ENCODE measurements at regions not wholly inside any gene's neighbourhood (a gene's known extent, or its start where the extent isn't known, plus 50 kb on each side); places are given as distances from the start of the nearest gene placed in this dataset.

- TF ChIP-seq, protein P1, sequence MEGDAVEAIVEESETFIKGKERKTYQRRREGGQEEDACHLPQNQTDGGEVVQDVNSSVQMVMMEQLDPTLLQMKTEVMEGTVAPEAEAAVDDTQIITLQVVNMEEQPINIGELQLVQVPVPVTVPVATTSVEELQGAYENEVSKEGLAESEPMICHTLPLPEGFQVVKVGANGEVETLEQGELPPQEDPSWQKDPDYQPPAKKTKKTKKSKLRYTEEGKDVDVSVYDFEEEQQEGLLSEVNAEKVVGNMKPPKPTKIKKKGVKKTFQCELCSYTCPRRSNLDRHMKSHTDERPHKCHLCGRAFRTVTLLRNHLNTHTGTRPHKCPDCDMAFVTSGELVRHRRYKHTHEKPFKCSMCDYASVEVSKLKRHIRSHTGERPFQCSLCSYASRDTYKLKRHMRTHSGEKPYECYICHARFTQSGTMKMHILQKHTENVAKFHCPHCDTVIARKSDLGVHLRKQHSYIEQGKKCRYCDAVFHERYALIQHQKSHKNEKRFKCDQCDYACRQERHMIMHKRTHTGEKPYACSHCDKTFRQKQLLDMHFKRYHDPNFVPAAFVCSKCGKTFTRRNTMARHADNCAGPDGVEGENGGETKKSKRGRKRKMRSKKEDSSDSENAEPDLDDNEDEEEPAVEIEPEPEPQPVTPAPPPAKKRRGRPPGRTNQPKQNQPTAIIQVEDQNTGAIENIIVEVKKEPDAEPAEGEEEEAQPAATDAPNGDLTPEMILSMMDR (IDR thresholded peaks at IDR 0.05; ENCODE audit: unreplicated experiment in 3 of 3) = no peak
- Mint-ChIP-seq H3K4me3 (no peak overlapping the region), H3K4me1 (peaks cover 12% of the 10 kb centered on the region)
These were observed 243.4 kb downstream of the BMP7 start for GRCh38 chr20:57023007-57023406.

DNA sequence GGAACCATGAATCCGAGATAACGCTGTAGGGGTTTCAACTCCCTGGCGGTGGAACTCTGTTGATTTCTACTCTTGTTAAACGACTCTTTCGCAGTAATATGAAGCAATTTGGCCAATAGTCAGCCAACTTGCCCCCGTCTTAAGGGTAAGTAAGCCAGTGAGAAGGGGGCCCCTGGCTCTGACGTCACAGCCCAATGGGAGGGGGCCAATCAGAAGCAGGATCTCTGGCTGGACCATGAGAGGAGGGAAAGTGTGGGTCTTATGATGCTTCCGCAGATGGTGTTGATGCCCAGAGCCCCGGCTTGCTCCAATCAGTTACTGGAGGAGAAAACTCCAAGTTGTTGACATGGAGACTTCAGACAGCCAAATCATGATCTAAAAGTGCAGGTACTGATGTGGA lies 242.4 kb downstream of the BMP7 start:
- TF ChIP-seq, protein P1 (IDR thresholded peaks at IDR 0.05; ENCODE audit: unreplicated experiment in 3 of 3) = no peak
- Mint-ChIP-seq H3K4me1 (peaks cover 12% of the 10 kb centered on the region), H3K27ac (no peak overlapping the region), H3K9me3 (peaks cover 5% of the 10 kb centered on the region), H3K36me3 (ENCODE audit: low read depth) (no peaks in the 10 kb centered on the region), H3K4me3 (no peak overlapping the region), H3K27me3 (ENCODE audit: low read depth) (peaks cover 47% of the 10 kb centered on the region)

More at GRCh38 chr20:57023007-57023406, 243.4 kb downstream of the BMP7 start:
- Mint-ChIP-seq H3K27me3 (ENCODE audit: low read depth) (peaks cover 56% of the 10 kb centered on the region), H3K36me3 (ENCODE audit: low read depth) (no peaks in the 10 kb centered on the region), H3K9me3 (peaks cover 5% of the 10 kb centered on the region), H3K27ac (no peak overlapping the region)

- Mint-ChIP-seq H3K4me3 (no peak overlapping the region), H3K27ac (no peak overlapping the region), H3K4me1 (peaks cover 12% of the 10 kb centered on the region)
These were observed 241.6 kb downstream of the BMP7 start for GRCh38 chr20:57024849-57025248.

GRCh38 chr20:57025261-57025660 lies 241.2 kb downstream of the BMP7 start:
- Mint-ChIP-seq H3K36me3 (ENCODE audit: low read depth) (no peaks in the 10 kb centered on the region), H3K27ac (peak overlapping the region in 1 of 3 experiments; percentile 69), H3K4me1 (peaks cover 12% of the 10 kb centered on the region), H3K4me3 (no peak overlapping the region), H3K9me3 (peaks cover 5% of the 10 kb centered on the region), H3K27me3 (ENCODE audit: low read depth) (peaks cover 49% of the 10 kb centered on the region)
- TF ChIP-seq, protein P1 (IDR thresholded peaks at IDR 0.05; ENCODE audit: unreplicated experiment in 3 of 3) = no peak

More at GRCh38 chr20:57024849-57025248, 241.6 kb downstream of the BMP7 start:
- Mint-ChIP-seq H3K9me3 (peaks cover 5% of the 10 kb centered on the region), H3K27me3 (ENCODE audit: low read depth) (peaks cover 49% of the 10 kb centered on the region), H3K36me3 (ENCODE audit: low read depth) (no peaks in the 10 kb centered on the region)
- TF ChIP-seq, protein P1 (IDR thresholded peaks at IDR 0.05; ENCODE audit: unreplicated experiment in 3 of 3) = no peak

GRCh38 chr20:57025666-57026224 lies 240.7 kb downstream of the BMP7 start:
- peaks cover 12% of the 10 kb centered on the region for H3K4me1 Mint-ChIP-seq
- peak overlapping the region in 2 of 3 experiments; percentile 11 to 69 for H3K27ac Mint-ChIP-seq
- no peaks in the 10 kb centered on the region for H3K36me3 Mint-ChIP-seq (ENCODE audit: low read depth)
- H3K9me3 Mint-ChIP-seq = peaks cover 5% of the 10 kb centered on the region
- peaks cover 44% of the 10 kb centered on the region for H3K27me3 Mint-ChIP-seq (ENCODE audit: low read depth)
- TF ChIP-seq, protein P1 (IDR thresholded peaks at IDR 0.05; ENCODE audit: unreplicated experiment in 3 of 3) = no peak
- H3K4me3 Mint-ChIP-seq = no peak overlapping the region

GRCh38 chr20:57027777-57028176 lies 238.7 kb downstream of the BMP7 start:
- Mint-ChIP-seq H3K4me1 (peaks cover 16% of the 10 kb centered on the region), H3K4me3 (no peak overlapping the region), H3K27ac (no peak overlapping the region), H3K27me3 (ENCODE audit: low read depth) (peaks cover 35% of the 10 kb centered on the region), H3K36me3 (ENCODE audit: low read depth) (no peaks in the 10 kb centered on the region), H3K9me3 (peaks cover 7% of the 10 kb centered on the region)
- TF ChIP-seq, protein P1 (IDR thresholded peaks at IDR 0.05; ENCODE audit: unreplicated experiment in 3 of 3) = no peak

All from nephron (organoid).